ENCODE measurements at regions not wholly inside any gene's neighbourhood (a gene's known extent, or its start where the extent isn't known, plus 50 kb on each side); places are given as distances from the start of the nearest gene placed in this dataset.

- TF ChIP-seq, protein P1, sequence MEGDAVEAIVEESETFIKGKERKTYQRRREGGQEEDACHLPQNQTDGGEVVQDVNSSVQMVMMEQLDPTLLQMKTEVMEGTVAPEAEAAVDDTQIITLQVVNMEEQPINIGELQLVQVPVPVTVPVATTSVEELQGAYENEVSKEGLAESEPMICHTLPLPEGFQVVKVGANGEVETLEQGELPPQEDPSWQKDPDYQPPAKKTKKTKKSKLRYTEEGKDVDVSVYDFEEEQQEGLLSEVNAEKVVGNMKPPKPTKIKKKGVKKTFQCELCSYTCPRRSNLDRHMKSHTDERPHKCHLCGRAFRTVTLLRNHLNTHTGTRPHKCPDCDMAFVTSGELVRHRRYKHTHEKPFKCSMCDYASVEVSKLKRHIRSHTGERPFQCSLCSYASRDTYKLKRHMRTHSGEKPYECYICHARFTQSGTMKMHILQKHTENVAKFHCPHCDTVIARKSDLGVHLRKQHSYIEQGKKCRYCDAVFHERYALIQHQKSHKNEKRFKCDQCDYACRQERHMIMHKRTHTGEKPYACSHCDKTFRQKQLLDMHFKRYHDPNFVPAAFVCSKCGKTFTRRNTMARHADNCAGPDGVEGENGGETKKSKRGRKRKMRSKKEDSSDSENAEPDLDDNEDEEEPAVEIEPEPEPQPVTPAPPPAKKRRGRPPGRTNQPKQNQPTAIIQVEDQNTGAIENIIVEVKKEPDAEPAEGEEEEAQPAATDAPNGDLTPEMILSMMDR (IDR thresholded peaks at IDR 0.05; ENCODE audit: poor library complexity) = no peak
- TF ChIP-seq EZH2 (IDR thresholded peaks at IDR 0.05; ENCODE audit: borderline replicate concordance) (no peak), EZH2phosphoT487 (IDR thresholded peaks at IDR 0.05; ENCODE audit: low read depth, severe bottlenecking, unreplicated experiment) (no peak)
Measured at GRCh38 chr4:79763486-79764075, 309.4 kb downstream of the ANTXR2 start.

Data from hepatocyte (in vitro differentiated cells).